GM13977 (cell line): ENCODE measurements at regions not wholly inside any gene's neighbourhood (a gene's known extent, or its start where the extent isn't known, plus 50 kb on each side); places are given as distances from the start of the nearest gene placed in this dataset.

Experiments
- DNase-seq: peaks from one replicate; pipeline ENCODE4 v3.0.0; 2012; ENCODE audit warnings: low spot score
- CTCF ChIP-seq: IDR thresholded peaks from 2 replicates; pipeline ENCODE4 v1.5.1; 2012; ENCODE audit warnings: mild to moderate bottlenecking, control low read depth; ENCODE audit not compliant: insufficient read depth; ENCODE audit errors: extremely low read depth, missing control alignments
- in situ Hi-C: fragments of 300-500 bp; cut with MboI; formaldehyde crosslinking; loops from one replicate; pipeline ENCODE4 v1.12.0; 2022; ENCODE audit warnings: low sequenced_read_pairs, low pct_unique_long_range_greater_than_20kb, mixed read lengths, inconsistent platforms; ENCODE audit not compliant: unreplicated experiment

GRCh38 chr7:69173341-69173740 lies 424.9 kb upstream of the AUTS2 start:
- no peak for TF ChIP-seq CTCF
- no peak for DNase-seq
- in situ Hi-C loops = no loop called here

DNA sequence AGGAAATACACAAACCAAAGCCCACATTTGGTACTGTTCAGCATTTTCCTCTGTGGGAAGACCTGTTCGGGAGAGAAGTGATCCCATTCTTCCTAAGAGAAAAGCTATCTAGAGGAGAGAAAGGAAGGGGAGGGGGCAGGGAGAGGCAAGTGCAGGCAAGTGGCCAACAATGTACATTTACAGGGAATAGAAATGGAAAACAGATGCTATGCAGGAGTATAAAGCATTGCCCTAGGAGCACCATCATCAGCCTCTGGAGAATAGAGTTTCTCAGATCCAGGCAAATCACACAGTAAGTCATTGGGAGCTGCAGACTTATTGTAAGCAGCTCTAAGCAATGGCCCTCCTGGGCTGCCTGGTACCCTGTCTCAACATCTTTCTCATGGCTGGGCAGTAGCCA lies 424.4 kb upstream of the AUTS2 start:
- no peak for DNase-seq
- in situ Hi-C loops = no loop called here
- TF ChIP-seq CTCF = no peak

DNA sequence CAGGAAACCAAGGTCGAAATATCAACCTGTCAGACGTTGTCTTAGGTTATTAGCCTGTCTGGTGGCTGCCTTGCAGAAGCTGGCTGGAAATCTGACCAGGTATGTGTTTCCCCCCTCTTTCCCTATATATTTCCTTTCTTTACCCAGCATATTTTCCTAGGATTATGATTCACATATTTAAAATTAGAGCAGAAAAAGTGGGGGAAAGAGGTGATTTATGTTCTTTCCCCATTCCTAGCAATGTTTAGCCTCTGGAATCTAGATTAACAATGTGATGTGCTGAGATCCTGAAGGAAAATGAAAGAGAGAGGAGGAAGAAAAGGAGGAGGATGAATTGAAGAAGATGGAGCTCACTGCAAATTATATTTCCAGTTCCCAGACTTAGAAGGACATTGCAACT lies 421.4 kb upstream of the AUTS2 start:
- no peak for DNase-seq
- in situ Hi-C loops = no loop called here
- TF ChIP-seq CTCF = no peak

GRCh38 chr7:69177461-69177861 lies 420.8 kb upstream of the AUTS2 start:
- in situ Hi-C loops = no loop called here
- no peak for DNase-seq
- no peak for TF ChIP-seq CTCF

GRCh38 chr7:69177941-69178494 lies 420.3 kb upstream of the AUTS2 start:
- no peak for DNase-seq
- in situ Hi-C loops = no loop called here
- TF ChIP-seq CTCF = no peak

DNA sequence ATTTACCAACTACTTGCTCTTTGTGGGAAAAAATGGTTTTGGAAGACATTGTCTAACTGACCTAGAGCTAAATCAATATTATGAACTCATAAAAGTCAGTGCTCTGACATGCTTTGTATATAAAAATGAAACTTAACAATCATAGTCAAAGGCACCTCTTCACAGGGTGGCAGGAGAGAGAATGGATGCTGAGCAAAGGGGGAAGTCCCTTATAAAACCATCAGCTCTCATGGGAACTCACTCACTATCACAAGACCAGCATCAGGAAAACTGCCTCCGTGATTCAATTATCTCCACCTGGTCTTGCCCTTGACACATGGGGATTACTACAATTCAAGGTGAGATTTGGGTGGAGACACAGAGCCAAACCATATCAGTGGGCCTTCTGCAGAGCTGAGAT lies 417.6 kb upstream of the AUTS2 start:
- in situ Hi-C loops = no loop called here
- DNase-seq = no peak
- no peak for TF ChIP-seq CTCF
